ENCODE measurements at regions not wholly inside any gene's neighbourhood (a gene's known extent, or its start where the extent isn't known, plus 50 kb on each side); places are given as distances from the start of the nearest gene placed in this dataset.

DNA sequence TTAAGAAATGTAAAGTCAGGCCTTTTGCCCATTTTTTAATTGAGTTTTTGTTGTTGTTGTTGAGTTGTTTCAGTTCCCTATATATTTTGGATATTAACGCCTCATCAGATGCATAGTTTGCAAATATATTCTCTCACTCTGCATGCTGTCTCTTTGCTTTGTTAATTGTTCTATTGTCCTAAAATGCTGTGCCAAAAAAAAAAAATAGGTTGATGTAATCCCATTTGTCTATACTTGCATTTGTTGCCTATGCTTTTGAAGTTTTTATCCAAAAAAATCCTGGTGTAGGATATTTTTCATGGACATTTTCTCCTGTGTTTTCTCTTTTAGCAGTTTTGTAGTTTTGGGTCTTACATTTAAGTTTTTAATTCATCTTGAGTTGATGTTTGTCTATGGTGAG is 163.3 kb upstream of the STARD13 start:
- Histone ChIP-seq H3K9me3 (replicated peaks; ENCODE audit: insufficient read depth, low read length) (no peaks in the 10 kb centered on the region), H3K9ac (ENCODE audit: low read length) (no peak overlapping the region), H3K9me2 (replicated peaks; ENCODE audit: insufficient read depth, low read length) (no peaks in the 10 kb centered on the region), H3K4me2 (ENCODE audit: low read depth, low read length) (no peak overlapping the region), H3K4me1 (ENCODE audit: low read length) (no peaks in the 10 kb centered on the region), H3K27me3 (replicated peaks; ENCODE audit: insufficient read depth, low read length) (no peaks in the 10 kb centered on the region), H4K20me1 (ENCODE audit: insufficient read depth, low read length) (no peaks in the 10 kb centered on the region), H3F3A (ENCODE audit: insufficient read depth, low read length) (no peaks in the 10 kb centered on the region), H3K36me3 (replicated peaks; ENCODE audit: insufficient read depth, low read length) (no peaks in the 10 kb centered on the region), H3K4me3 (ENCODE audit: low read length) (no peak overlapping the region), H3K27ac (ENCODE audit: low read length) (no peak overlapping the region), H2AFZ (ENCODE audit: low read length) (no peak overlapping the region), H3K79me2 (ENCODE audit: low read length) (no peaks in the 10 kb centered on the region)
- TF ChIP-seq EZH2phosphoT487 (IDR thresholded peaks at IDR 0.05; ENCODE audit: low read length) (no peak), EZH2 (optimal IDR thresholded peaks at IDR 0.05; ENCODE audit: low read depth, low read length) (no peak), CTCF (IDR thresholded peaks at IDR 0.05; ENCODE audit: low read length) (no peak)
- no peak for DNase-seq

DNA sequence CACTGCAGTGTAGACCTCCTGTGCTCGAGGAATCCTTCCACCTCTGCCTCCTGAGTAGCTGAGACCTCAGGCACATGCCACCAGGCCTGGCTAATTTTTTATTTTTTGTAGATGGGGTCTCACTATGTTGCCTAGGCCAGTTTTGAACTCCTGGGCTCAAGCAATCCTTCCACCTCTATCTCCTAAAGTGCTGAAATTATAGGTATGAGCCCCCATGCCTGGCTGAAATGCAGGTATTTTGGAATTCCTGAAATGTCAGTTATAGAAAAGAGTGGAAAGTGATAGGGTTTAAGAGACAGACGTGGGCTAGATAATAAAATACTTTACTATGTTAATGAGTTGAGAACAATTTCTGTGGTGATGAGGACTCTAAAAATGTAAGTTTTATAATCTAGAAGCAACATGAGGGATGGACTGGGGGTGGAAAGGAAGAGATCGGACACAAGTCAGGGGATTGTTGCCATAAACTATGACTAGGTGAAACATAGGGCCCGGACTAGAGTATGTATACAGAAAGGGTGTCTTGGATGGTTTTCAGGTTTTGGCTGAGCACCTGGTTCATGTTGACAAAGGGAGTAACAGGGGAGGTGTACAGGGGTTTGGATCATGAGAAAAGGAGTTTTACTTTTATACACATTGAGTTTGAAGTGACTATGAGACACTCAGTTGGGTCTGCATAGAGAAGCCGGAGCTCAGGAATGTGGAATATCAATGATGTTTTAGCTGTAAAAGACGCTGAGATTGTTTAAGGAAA is 165.6 kb upstream of the STARD13 start:
- H3K4me3 ChIP-seq (ENCODE audit: low read length), result no peak overlapping the region
- H3K9me2 ChIP-seq (replicated peaks; ENCODE audit: insufficient read depth, low read length), result no peaks in the 10 kb centered on the region
- H3K9me3 ChIP-seq (replicated peaks; ENCODE audit: insufficient read depth, low read length), result no peaks in the 10 kb centered on the region
- H2AFZ ChIP-seq (ENCODE audit: low read length), result no peak overlapping the region
- no peaks in the 10 kb centered on the region for H3K79me2 ChIP-seq (ENCODE audit: low read length)
- H3K4me1 ChIP-seq (ENCODE audit: low read length), result no peaks in the 10 kb centered on the region
- no peaks in the 10 kb centered on the region for H3F3A ChIP-seq (ENCODE audit: insufficient read depth, low read length)
- H3K4me2 ChIP-seq (ENCODE audit: low read depth, low read length), result no peak overlapping the region
- no peaks in the 10 kb centered on the region for H3K36me3 ChIP-seq (replicated peaks; ENCODE audit: insufficient read depth, low read length)
- H3K27ac ChIP-seq (ENCODE audit: low read length), result no peak overlapping the region
- TF ChIP-seq CTCF (IDR thresholded peaks at IDR 0.05; ENCODE audit: low read length) (no peak), EZH2 (optimal IDR thresholded peaks at IDR 0.05; ENCODE audit: low read depth, low read length) (no peak), EZH2phosphoT487 (IDR thresholded peaks at IDR 0.05; ENCODE audit: low read length) (no peak)
- DNase-seq, result no peak
- H4K20me1 ChIP-seq (ENCODE audit: insufficient read depth, low read length), result no peaks in the 10 kb centered on the region
- H3K9ac ChIP-seq (ENCODE audit: low read length), result no peak overlapping the region
- no peaks in the 10 kb centered on the region for H3K27me3 ChIP-seq (replicated peaks; ENCODE audit: insufficient read depth, low read length)

DNA sequence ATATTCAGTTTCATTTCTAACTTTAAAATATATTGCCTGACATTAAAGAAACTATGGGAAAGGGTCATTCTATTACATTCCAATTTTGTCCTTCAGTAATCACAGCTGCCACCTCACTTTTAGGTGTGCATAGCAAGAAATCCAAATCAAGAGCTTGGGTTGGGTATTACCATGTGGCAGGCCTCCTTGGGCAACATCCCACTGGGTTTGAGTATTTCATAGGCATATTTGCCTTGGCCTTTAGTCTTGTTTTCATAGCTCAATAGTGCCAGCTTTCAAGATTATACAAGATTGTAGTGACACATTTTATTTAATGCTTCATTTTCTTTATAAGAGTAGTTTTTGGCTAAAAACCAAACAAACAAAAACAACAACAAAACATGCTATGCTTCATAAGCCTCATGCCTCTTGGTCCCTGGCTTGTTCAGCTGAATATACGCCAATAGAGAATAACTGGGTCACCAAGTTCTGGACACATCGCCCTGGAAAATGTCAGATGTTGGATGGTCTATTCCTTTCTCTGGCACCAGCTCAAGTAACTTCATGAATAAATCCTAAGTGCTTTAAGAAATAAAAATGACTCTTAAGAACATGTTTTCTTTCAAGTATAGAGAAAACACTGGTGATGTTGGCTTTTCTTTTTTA is 167.4 kb upstream of the STARD13 start:
- Histone ChIP-seq H3K36me3 (replicated peaks; ENCODE audit: insufficient read depth, low read length) (no peaks in the 10 kb centered on the region), H3K79me2 (ENCODE audit: low read length) (no peaks in the 10 kb centered on the region), H2AFZ (ENCODE audit: low read length) (no peak overlapping the region), H3K27me3 (replicated peaks; ENCODE audit: insufficient read depth, low read length) (no peaks in the 10 kb centered on the region), H4K20me1 (ENCODE audit: insufficient read depth, low read length) (no peaks in the 10 kb centered on the region), H3K27ac (ENCODE audit: low read length) (no peak overlapping the region), H3K9me2 (replicated peaks; ENCODE audit: insufficient read depth, low read length) (no peaks in the 10 kb centered on the region), H3K9ac (ENCODE audit: low read length) (no peak overlapping the region), H3K4me3 (ENCODE audit: low read length) (no peak overlapping the region), H3K4me1 (ENCODE audit: low read length) (no peaks in the 10 kb centered on the region), H3F3A (ENCODE audit: insufficient read depth, low read length) (no peaks in the 10 kb centered on the region), H3K9me3 (replicated peaks; ENCODE audit: insufficient read depth, low read length) (no peaks in the 10 kb centered on the region), H3K4me2 (ENCODE audit: low read depth, low read length) (no peak overlapping the region)
- no peak for DNase-seq
- TF ChIP-seq EZH2phosphoT487 (IDR thresholded peaks at IDR 0.05; ENCODE audit: low read length), result no peak
- no peak for TF ChIP-seq CTCF (IDR thresholded peaks at IDR 0.05; ENCODE audit: low read length)
- TF ChIP-seq EZH2 (optimal IDR thresholded peaks at IDR 0.05; ENCODE audit: low read depth, low read length), result no peak
